Gastroesophageal sphincter (tissue), 4 donors: ENCODE measurements at regions not wholly inside any gene's neighbourhood (a gene's known extent, or its start where the extent isn't known, plus 50 kb on each side); places are given as distances from the start of the nearest gene placed in this dataset.

Experiments used
- ATAC-seq: fragments of 150-250 bp; one replicate; pipeline ENCODE4 v1.9.1; 2016; ENCODE audit warnings: mild to moderate bottlenecking, moderate library complexity
- H3K27ac ChIP-seq, 4 donors: fragments of 200-600 bp; sonication (generic) in 3 of 4; 1 replicate in 3 of 4; 2 replicates in 1 of 4; pipeline ENCODE4 v1.5.1; 2016 to 2019
- H3K27me3 ChIP-seq: fragments of 200-600 bp; sonication (generic); one replicate; pipeline ENCODE4 v1.5.1; 2019
- H3K36me3 ChIP-seq, 2 donors: fragments of 200-600 bp; sonication (generic); one replicate each; pipeline ENCODE4 v1.5.1; 2019; ENCODE audit warnings: control low read depth in 1 of 2
- H3K4me1 ChIP-seq, 3 donors: fragments of 200-600 bp; sonication (generic); 1 replicate in 2 of 3; 2 replicates in 1 of 3; pipeline ENCODE4 v1.5.1; 2016 to 2019; ENCODE audit warnings: control low read depth in 2 of 3
- H3K4me3 ChIP-seq, 2 donors: fragments of 200-600 bp; sonication (generic); one replicate each; pipeline ENCODE4 v1.5.1; 2019; ENCODE audit warnings: mild to moderate bottlenecking in 1 of 2, moderate library complexity in 1 of 2
- H3K9me3 ChIP-seq, 3 donors: fragments of 200-600 bp; sonication (generic); one replicate each; pipeline ENCODE4 v1.5.1; 2017 to 2019; ENCODE audit warnings: control low read depth in 2 of 3
- EP300 ChIP-seq: sonication (generic); formaldehyde crosslinking; IDR thresholded peaks from one replicate; pipeline ENCODE4 v1.6.1; 2017; ENCODE audit warnings: antibody characterized with exemption, mild to moderate bottlenecking
- POLR2A ChIP-seq, 2 donors: fragments of 450-650 bp; IDR thresholded peaks; one replicate each; pipeline ENCODE4 v1.6.1; 2017; ENCODE audit warnings: antibody characterized with exemption in 2 of 2, mild to moderate bottlenecking in 2 of 2, moderate library complexity in 1 of 2
- POLR2AphosphoS5 ChIP-seq: sonication (generic); formaldehyde crosslinking; IDR thresholded peaks from one replicate; pipeline ENCODE4 v1.6.1; 2017; ENCODE audit warnings: antibody characterized with exemption
- WGBS, 2 donors: methylation state at CpG; one replicate each; pipeline ENCODE4 v1.1.5; 2018; ENCODE audit warnings: low coverage in 1 of 2; 5-methylcytosine and 5-hydroxymethylcytosine counted together
- TF ChIP-seq, protein P1 (sequence below), 4 experiments: fragments of 200-600 bp in 2 of 4; fragments of 450-650 bp in 2 of 4; sonication (generic) in 1 of 4; IDR thresholded peaks; one replicate each; pipeline ENCODE4 v1.5.1; 2017 to 2019; ENCODE audit warnings: antibody characterized with exemption in 4 of 4, mild to moderate bottlenecking in 2 of 4, moderate library complexity in 2 of 4

GRCh38 chr13:48761256-48761655, 107.5 kb downstream of the CYSLTR2 start:
- 35 to 58% methylated on average over 2 of the region's 2 CpGs for WGBS, 2 donors
- Histone ChIP-seq H3K4me3 (no peak overlapping the region), H3K27ac (no peak overlapping the region), H3K9me3 (peaks cover 0 to 16% (median 0%) of the 10 kb centered on the region in 3 donors), H3K4me1 (peaks cover 0 to 13% (median 0%) of the 10 kb centered on the region in 3 donors), H3K36me3 (no peaks in the 10 kb centered on the region), H3K27me3 (no peaks in the 10 kb centered on the region)
- TF ChIP-seq EP300, result no peak
- no peak for TF ChIP-seq POLR2AphosphoS5
- TF ChIP-seq, protein P1, sequence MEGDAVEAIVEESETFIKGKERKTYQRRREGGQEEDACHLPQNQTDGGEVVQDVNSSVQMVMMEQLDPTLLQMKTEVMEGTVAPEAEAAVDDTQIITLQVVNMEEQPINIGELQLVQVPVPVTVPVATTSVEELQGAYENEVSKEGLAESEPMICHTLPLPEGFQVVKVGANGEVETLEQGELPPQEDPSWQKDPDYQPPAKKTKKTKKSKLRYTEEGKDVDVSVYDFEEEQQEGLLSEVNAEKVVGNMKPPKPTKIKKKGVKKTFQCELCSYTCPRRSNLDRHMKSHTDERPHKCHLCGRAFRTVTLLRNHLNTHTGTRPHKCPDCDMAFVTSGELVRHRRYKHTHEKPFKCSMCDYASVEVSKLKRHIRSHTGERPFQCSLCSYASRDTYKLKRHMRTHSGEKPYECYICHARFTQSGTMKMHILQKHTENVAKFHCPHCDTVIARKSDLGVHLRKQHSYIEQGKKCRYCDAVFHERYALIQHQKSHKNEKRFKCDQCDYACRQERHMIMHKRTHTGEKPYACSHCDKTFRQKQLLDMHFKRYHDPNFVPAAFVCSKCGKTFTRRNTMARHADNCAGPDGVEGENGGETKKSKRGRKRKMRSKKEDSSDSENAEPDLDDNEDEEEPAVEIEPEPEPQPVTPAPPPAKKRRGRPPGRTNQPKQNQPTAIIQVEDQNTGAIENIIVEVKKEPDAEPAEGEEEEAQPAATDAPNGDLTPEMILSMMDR (IDR thresholded peaks at IDR 0.05), result no peak
- TF ChIP-seq POLR2A (IDR thresholded peaks at IDR 0.05), result no peak
- no peak for ATAC-seq

- no peaks in the 10 kb centered on the region for H3K36me3 ChIP-seq
- H3K4me1 ChIP-seq, result no peaks in the 10 kb centered on the region
- no peaks in the 10 kb centered on the region for H3K27me3 ChIP-seq
- no peak for TF ChIP-seq POLR2AphosphoS5
- no peak for TF ChIP-seq EP300
- TF ChIP-seq, protein P1 (IDR thresholded peaks at IDR 0.05), result peak; percentile 97 to 100 (median 98)
- TF ChIP-seq POLR2A (IDR thresholded peaks at IDR 0.05), result no peak
- H3K27ac ChIP-seq, result no peak overlapping the region
- H3K4me3 ChIP-seq, result no peak overlapping the region
- peaks cover 0 to 20% (median 0%) of the 10 kb centered on the region in 3 donors for H3K9me3 ChIP-seq
- WGBS, 2 donors, result 35 to 36% methylated on average over 4 of the region's 4 CpGs
- ATAC-seq, result peak; percentile 92
Observed at GRCh38 chr13:48769107-48769704, 115.5 kb downstream of the CYSLTR2 start.

DNA sequence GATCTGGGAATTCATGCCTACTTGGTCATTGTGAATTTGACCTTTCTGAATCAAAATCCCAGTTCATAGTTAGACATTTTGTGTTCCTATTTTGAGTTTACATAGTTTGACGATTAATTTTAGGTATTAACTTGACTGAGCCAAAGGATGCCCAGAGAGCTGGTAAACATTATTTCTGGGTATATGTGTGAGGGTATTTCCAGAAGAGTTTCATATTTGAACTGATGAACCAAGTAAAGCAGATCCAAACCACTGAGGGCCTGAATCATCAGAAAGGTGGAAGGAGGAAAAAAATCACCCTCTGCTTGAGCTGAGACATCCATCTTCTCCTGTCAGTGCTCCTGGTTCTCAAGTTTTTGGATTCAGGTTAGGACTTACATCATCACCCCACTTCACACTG, 116.6 kb downstream of the CYSLTR2 start:
- Histone ChIP-seq H3K27ac (no peak overlapping the region), H3K36me3 (no peaks in the 10 kb centered on the region), H3K9me3 (peaks cover 0 to 9% (median 0%) of the 10 kb centered on the region in 3 donors), H3K4me1 (no peaks in the 10 kb centered on the region), H3K27me3 (no peaks in the 10 kb centered on the region), H3K4me3 (no peak overlapping the region)
- TF ChIP-seq, protein P1 (IDR thresholded peaks at IDR 0.05), result no peak
- no peak for TF ChIP-seq POLR2AphosphoS5
- TF ChIP-seq POLR2A (IDR thresholded peaks at IDR 0.05), result no peak
- no peak for TF ChIP-seq EP300
- ATAC-seq, result no peak
- 83 to 100% methylated on average over 1 of the region's 1 CpG for WGBS, 2 donors

DNA sequence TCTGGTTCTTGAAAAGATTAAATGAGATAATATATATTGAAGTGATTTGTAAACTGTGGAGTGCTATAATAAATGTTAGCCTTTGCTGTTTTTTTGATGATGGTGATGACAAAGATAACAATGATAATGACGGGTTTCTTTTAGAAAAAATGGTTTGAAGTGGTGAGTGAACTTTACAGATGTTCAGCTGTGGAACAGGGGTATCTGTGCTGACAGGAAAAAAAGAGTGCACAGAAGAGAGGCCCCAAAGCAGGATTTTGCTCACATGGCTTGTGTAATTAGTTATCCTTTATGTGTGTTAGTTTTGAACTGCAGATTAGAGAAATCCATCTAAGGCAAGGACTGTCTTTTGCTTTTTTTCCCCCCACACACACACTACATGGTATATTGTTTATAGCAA, 119.2 kb downstream of the CYSLTR2 start:
- Histone ChIP-seq H3K36me3 (no peaks in the 10 kb centered on the region), H3K4me1 (no peaks in the 10 kb centered on the region), H3K27ac (no peak overlapping the region), H3K9me3 (peaks cover 0 to 4% (median 0%) of the 10 kb centered on the region in 3 donors), H3K27me3 (no peaks in the 10 kb centered on the region), H3K4me3 (no peak overlapping the region)
- TF ChIP-seq EP300, result no peak
- TF ChIP-seq, protein P1 (IDR thresholded peaks at IDR 0.05), result no peak
- TF ChIP-seq POLR2A (IDR thresholded peaks at IDR 0.05), result no peak
- TF ChIP-seq POLR2AphosphoS5, result no peak
- ATAC-seq, result no peak
- 40 to 67% methylated on average over 1 of the region's 1 CpG for WGBS, 2 donors

DNA sequence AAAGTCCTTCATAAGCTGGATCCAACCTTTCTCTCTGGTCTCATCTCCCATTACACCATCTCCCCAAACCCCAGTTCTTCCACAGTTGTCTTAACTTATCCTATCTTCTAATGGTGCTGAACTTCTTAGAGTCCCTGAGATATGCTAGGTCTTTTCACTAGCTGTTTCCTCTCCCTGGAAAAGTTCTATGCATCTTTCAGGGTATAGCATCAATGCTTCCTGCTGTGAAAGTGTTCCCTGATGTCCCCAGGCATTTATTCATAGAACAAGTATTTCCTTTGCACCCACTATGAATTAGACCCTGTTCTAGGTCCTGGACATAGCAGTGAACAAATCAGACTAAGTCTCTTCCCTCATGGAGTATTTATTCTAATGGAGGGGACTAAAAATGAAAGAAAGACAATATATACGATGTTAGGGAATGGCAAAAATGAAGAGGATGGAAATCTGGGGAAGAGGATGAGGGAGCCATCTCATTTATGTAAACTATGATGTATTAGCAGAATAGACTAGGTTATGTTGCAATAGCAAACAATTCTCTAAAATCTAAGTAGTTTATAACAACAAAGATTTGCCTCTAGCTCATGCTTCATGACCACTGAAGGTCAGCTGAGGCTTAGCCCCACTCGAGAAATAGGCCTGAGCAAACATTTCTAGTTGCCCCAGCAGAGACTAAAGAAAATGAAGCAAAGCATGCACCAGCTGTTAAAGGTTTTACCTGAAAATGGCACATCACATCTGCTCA, 120.0 kb downstream of the CYSLTR2 start:
- no peak for ATAC-seq
- Histone ChIP-seq H3K27me3 (no peaks in the 10 kb centered on the region), H3K4me1 (no peaks in the 10 kb centered on the region), H3K27ac (no peak overlapping the region), H3K4me3 (no peak overlapping the region), H3K9me3 (no peaks in the 10 kb centered on the region), H3K36me3 (no peaks in the 10 kb centered on the region)
- WGBS, 2 donors, result 74 to 92% methylated on average over 2 of the region's 2 CpGs
- no peak for TF ChIP-seq POLR2A (IDR thresholded peaks at IDR 0.05)
- no peak for TF ChIP-seq EP300
- no peak for TF ChIP-seq POLR2AphosphoS5
- TF ChIP-seq, protein P1 (IDR thresholded peaks at IDR 0.05), result no peak
